NCI-H146 treated with DMSO at 0.1 percent for 48 hours (cell line): ENCODE measurements at regions not wholly inside any gene's neighbourhood (a gene's known extent, or its start where the extent isn't known, plus 50 kb on each side); places are given as distances from the start of the nearest gene placed in this dataset.

Source experiments
- DNase-seq: peaks from one replicate; lab custom pipeline; 2025; ENCODE audit not compliant: unreplicated experiment; lab: John Stamatoyannopoulos, UW

DNA sequence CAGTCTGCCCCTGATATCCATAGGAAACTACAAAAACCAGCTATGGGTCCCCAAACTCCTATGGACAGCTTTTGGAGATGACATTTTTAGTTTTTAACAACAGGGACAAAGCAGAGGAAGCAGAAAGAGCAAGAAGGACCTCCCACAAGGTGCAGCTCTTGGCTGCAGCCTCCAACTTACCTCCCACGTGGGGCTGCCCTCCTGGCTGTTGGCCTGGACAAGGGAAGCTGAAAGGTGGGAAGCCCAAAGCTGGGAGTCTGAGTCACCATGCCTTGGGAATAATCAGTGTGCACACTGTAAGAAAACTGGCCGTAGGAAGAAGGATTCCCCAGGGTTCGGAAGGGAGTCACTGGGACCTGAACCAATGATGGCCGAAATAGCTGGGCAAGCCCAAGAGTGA is 51.8 kb upstream of the PAX1 start:
- DNase-seq, result no peak

DNA sequence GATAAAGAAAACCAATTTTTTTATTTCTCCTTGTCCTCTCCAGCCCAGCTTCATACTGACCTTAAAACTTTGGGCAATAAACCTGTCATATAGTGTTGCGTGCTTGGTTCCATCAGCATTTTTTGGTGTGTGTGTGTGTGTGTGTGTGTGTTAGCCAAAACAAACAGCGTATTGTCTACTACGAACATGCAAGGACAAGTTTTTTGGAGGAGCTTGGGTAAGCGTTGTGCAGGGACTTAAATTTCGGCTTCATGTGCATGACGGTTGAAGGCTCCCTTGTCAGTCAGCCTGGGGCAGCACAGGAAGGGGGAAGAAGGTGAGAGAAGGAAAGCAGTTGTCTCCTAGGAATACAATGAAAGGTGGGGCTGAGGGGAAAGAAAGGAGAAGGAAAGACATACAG is 62.0 kb upstream of the PAX1 start:
- DNase-seq, result no peak

DNA sequence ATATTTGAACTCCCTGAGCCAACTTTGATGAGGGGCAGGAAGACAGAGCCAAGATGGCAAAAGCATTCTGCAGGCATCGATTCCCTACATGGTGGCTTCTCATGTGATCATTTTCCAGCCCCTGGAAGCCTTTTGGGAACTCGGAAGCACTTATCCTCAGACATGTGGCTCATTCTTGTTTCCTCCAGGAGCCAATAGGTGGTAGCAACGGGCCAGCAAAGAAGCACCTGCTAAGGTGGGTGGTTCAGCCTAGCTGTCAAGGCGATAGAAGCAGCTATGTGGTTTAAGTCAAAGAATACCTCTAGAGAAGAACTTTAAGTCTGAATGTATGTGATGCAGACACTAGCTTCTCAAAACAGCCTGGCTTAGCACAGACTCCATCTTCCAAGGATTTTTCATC is 64.9 kb upstream of the PAX1 start:
- peak; percentile 48 for DNase-seq

DNA sequence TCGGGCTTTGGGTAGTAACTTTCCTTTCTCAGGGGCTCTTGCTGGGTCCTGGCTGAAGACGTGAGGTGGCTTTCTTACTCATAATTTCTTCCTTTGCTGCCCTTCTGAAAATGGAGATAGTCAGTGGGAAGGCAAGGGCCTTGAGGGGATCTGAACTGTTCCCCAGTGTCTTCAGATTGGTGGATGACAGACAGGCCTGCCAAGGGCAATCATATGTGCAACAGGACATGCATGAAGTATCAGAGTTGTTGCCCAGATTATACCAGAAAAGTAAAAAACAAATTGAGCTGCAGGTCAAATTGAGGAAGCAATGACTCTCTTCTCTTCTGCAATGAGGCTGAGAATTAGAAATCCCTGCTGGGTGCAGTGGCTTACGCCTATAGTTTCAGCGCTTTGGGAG is 71.6 kb upstream of the PAX1 start:
- no peak for DNase-seq

DNA sequence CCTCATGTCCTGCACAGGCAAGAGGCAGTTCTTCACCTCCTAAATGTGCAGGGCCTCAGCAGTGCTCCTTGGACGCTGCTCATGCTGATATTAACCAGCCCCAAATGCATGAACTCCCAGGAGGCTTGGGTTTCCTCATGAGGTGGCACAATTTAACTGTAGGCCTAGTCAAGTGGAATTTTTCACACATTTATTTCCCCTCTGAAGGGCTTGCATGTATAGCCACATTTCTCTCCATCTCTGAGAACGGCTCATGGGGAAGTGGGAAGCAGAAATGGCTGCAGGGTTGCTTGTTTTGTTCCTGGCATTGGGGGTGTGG is 72.8 kb upstream of the PAX1 start:
- DNase-seq, result no peak

DNA sequence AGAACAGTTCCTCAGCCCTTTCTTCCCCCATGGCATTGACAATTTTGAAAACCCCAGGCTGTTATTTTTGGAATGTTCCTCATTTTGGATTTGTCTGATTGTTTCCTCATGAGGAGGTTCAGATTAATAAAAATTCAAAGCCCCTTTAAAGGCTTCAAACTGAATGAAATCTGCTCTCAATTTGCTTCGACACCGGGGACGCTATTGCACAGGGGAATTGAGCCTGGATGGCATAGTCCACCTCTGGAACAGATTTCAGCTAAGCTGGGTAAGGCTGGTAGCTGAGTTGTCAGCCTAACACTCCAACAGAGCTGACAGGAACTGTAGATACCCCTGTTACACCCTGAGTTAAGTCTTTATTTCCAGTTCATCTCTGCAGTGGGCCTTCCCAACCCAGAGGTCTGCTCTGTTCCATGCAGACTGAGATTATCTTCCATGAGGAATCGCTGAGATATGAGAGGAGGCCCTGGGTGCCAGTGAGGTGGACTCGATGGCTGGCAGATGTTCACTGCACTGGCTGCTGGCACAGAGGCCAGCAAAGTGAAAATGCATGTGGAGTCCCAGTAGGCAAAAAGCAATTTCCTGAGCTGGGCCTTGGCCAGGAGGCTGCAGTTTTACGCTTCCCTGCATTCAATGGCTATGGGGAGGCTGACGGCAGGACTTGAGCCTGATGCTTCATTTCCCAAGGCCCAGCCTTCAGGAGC is 73.3 kb upstream of the PAX1 start:
- no peak for DNase-seq

DNA sequence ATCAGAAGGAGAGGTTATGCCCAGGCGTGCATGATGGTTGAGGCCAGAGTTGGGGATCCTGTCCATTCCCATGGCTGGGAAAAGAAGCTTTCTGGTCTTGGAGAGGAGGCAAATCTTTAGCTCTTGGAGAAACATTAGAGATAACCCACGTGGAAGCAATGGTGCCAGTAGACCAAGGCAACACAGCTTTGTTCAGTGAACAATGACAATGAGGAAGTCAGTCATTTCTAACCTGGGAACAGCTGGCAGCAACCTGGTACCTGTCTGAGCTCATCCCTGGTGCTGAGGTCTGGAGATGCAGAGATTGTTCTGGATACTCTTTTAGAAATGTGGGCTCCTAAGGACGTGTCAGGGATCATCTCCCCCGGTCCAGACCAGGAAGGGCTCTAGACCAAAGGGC is 76.7 kb upstream of the PAX1 start:
- DNase-seq, result no peak

DNA sequence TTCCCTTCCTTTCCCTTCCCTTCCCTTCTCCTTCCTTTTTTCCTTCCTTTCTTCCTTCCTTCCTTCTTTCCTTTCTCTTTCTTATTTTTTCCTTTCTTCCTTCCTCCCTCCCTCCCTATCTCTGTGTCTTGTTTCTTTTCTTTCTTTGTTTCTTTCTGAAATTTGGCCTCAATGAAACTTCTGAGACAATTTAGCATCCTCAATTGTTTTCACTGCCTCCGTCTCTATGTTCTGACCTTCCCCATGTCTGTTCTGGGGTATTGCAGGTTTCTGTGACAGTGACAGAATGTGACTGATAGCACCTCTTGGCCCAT is 81.7 kb upstream of the PAX1 start:
- no peak for DNase-seq

DNA sequence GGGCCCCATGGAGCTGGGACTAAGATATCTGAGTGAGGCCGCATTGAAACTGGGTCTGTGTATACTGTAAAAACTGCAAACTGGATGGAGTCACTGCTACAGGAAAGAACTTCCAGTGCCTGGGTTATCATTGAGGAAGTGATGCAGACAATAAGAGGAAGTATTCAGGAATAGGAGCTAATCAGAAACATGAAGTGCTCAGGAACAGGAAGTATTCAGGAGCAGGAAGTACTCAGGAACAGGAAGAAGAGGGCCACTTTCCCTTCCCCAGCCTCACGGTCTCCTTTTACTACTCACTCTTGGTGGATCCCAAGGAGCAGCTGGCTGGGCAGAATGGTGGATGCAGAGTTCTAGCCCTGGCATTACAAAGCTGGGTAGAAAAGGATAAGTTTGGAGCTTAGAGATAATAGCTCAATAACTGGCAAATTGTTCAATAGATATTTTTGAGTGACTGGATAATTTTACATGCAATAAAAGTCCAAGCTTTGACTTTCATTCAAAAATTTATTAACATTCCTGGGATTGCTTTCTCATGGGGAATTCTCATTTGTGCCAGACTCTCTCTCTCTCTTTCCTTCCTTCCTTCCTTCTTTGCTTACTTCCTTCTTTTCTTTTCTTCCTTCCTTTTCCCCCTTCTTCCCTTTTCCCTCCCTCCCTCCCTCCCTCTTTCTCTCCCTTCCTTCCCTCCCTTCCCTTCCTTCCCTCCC is 82.2 kb upstream of the PAX1 start:
- no peak for DNase-seq

DNA sequence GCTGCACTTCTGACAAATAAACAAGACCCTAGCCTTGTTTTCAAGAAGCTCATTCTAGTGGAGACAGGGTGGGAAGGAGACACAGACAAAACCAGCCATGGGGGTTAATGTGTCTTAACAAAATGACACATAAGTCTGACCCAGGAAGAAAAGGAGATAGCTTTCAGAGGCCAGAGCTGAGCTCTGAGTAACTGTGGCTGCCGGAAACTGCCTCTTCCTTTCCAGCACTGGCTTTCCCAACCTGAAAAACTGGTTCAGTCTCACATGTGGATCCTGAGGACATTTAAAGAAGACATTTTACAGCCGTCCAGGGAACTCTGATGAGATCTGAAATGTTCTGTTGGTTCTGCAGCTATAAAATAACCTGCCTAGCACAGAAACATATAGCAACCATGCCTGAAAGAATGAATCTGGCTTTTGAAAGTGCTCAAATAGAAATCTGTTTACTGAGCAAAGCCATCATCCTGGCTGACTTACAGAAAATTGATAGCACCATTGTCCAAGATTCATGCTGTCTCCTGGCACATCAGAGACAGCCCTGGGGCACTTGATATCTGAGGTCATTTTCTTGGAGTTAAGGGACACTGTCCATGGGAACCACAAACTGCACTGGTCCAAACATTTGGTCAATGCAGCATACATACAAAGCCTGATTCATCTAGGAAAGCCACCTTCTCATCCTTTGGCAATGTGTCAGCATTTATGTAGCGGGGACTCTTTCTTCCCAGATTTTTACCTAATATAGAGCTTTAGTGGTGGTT is 83.2 kb upstream of the PAX1 start:
- DNase-seq, result peak; percentile 57

DNA sequence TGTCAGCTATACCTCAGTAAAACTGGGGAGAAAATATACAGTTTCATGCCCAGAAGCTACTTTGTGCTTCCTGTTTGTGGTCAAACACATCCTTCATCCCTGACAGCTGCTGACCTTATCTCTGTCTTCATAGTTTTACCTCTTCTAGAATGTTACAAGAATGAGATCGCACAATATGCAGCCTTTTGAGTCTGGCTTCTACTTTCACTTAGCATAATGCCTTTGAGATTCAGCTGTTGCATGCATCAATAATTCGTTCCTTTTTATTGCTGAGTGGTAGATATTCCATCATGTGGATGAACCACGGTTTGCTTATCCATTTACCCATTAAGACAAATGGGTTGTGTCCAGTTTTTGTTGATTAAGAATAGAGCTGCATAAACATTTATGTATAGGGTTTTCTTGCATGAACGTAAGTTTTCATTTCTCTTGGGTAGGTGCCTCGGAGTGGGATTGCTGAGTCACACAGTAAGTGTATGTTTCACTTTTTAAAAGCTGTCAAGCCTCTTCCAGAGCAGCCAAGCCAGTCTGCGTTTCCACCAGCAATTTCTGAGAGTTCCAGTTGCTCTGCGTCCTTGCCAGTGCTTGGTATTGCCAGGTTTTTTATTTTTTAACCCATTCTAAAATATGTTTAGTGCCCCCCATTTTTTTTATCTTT is 86.6 kb upstream of the PAX1 start:
- no peak for DNase-seq

DNA sequence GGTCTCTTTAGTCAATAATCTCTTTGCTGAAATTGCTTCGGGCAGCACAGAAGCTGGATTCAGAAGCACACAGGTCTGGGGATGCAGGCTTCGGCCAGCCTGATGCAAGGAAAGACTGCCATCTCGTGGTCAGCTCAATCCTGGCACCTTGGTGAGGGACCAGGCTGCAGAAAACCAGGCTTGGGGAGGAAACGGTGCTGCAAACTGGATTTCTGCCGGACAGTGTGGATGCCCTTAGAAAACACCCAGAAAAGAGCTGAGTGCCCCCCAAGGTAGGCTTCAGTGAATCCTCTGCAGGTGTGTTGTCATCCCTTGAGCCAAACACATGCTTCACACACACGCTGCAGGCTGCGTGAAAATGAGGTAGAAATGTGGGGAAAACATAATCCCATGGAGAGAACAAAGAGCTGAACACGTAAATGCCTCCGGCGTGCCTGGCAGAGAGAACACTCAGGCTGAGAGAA is 89.8 kb upstream of the PAX1 start:
- peak; percentile 84 for DNase-seq

DNA sequence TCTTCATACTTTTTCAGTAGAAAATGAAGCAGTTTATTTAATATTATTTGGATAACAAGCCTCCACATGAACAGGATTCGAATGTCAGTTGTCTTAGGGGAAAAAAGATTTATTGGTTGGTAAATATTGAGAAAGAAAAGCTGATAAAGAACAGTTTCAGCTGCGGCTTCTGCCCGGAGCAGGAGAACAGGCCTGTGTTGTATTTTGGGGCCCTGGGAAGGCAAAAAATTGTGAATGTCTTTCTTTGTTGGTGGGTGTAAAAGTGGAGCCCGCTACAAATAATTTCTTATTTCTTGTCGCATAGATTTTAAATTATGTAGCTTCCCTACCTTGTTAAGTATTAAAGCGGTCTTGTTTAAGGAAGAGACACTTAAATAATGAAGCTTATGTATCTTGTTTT is 90.5 kb upstream of the PAX1 start:
- DNase-seq, result peak; percentile 83

DNA sequence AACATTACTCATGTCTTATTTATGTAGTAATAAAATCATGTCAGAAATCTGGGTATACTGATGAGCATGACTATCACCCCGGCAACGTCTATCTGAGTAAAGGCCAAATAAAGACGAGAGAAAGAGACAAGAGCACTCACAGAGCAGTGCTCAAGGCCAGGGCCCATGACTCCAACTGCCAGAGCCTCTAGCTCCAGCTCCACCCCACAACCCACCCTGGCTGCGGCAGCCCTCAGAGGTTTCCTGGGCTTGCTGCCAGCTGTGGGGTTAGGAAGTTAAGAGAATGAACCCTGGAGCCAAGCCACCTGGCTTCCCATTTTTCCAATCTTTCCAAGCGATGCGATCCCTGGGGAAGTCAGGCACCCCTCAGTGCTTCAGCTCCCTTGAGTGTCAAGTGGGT is 92.0 kb upstream of the PAX1 start:
- peak; percentile 77 for DNase-seq

DNA sequence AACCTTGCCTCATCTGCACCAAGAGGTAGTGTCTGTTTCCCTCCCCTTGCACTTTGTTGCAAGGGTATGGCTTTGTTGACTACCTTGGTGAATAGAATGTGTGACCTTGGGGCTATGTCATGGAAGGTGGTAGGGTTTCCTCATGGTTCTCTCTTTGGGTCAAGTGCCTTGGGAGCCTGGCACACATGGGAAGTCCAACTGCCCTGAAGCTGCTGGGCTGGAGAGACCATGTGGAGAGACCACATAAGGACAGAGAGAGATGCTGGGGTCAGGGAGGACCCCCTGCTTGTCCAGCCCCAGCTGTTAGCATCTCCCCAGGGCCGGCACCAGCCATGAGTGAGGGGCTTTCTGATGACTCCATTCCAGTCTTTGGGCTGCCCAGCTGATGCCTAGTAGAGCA is 95.5 kb upstream of the PAX1 start:
- DNase-seq, result no peak

DNA sequence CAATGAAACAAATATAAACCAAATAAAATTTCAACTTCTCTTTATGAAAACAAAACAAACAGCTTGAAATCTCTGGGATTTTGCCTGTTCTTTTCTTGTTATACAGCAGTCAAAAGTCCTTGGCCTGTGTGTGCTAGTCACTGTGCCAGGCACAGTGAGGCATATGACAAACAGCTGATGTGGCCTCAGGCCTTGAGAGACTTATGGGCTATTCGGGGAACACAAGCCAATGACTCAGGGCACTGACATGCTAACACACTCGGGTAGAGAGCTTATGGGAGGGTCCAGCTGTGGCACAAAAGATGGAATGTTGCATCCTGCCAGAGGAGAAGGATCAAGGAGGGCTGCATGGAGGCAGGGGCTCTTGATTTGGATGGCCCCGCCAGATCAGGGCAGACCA is 95.4 kb upstream of the NKX2-2 start:
- DNase-seq, result no peak

DNA sequence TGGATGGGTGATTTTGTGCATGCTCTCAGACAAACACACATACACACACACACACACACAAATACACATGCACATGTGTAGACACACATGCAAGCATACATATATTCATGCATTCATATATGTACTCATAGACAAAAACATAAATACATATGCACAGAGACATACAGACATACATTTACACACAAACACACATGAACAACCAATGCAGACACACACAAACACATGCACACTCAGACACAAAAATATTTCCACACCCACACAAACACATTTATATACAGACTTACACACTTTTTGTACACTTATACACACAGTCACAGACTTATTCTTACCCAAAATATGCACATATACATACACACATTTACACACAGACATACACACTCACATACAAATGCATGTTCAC is 94.9 kb upstream of the NKX2-2 start:
- DNase-seq, result no peak

DNA sequence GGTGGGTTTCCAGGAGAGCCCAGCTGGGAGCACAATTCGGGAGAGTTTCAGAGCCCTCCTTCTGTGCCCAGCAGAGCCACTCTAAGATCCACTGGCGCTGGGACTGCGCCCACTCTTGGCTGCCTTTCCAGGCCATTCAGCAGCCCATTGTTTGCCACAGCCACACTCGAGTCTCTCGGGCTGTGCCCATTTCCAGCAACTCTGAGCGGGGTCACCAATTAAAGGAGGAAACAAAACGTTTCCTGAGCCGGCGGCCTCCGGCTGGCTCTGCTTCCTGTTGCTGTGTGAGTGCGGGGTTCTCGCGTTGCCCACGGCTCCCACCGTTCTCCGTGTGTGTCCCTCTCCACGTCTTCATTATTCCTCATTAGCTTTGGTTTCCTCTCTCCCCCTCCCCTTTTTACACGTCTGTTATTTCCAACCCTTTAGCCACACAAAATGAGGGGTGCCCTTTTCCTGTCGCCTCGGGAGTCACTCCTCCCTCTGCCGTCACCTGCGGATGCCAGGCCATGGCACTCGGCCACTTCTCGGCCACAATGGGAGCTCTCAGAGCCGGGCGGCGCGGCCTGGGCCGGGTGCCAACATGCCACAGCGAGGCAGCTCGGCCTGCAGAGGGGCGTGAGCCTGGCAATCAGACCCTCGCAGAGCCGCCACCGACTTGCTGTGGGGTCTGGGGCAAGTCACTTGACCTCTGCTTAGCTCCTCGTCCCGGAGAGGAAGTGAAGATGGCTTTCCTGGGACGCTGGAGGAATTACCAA is 94.3 kb upstream of the NKX2-2 start:
- DNase-seq, result no peak

DNA sequence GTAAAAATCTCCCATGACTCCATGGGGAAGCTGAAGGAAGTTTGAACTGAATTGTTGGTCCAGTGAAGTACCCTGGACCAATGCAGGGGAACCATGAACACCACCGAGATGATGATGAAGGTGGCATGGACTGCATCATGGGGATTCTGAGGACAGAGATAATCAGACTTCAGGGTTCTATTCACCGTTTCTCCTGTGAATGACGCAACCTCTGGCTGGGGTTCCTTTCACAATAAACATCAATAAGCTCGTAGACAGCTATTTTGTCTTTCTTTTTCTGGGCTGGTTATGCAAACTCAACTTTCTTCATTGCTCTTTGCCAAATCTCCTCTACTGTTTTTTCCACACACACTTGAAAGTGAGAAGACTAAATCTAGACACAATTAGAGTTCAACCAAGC is 87.9 kb upstream of the NKX2-2 start:
- no peak for DNase-seq

DNA sequence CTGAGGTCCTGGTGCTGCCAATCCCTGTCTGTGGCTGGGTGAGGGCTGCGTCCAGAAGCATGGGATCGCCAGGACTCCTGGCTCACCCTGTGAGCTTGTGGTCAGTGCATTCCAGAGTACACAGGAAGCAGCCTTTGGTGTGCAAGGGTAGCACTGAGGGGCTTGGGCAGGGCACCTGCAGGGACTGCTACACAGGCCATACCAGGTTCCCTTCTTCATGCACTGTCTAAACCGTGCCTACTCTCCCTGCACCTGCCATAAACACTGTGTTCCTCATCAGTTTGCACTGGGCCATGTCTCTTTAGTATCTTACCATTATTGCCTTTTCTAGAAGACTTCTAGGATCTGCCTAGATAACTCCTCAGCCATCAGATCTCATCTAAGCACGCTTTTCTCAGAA is 72.8 kb upstream of the NKX2-2 start:
- DNase-seq, result no peak

DNA sequence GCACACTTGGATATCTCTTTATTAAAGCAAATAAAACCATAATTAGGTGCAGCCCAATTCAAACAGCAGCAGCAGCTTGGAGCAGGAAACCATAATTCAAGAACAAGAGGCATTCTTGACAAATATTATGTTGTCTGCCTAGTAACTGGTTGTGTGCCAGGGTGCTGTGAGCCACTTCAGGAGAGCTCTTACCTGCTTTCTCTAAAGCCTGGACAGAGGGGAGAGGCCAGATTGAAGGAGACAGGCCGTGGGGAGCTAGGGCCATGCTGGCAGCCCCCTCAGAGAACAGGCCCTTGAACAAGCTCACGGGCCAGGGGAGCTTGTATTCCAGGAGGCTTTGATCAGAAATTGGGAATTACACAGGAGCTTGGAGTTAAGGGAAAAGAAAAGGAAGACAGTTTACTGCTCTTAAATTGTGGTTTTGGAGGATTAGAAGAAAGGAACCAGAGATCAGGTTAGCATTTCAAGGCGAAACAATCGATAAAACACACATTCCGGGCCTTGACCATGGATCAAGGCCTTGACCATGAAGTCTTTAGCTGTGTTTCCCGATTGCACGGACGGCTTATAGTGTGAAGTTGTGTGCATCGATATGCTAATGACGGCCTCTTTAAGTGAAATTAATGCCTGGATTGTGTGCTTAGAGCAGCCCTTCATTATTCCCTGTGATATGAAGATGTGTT is 69.8 kb upstream of the NKX2-2 start:
- DNase-seq, result peak; percentile 77
